HG03460 (cell line): ENCODE measurements at regions not wholly inside any gene's neighbourhood (a gene's known extent, or its start where the extent isn't known, plus 50 kb on each side); places are given as distances from the start of the nearest gene placed in this dataset.
"Not testable (repeated sequence)": the region's sequence is repeated elsewhere in the genome, so short reads cannot be mapped to it uniquely, and the experiment has no call there.

Experiments
- ATAC-seq: cut with Tn5 transposase; IDR thresholded peaks from one replicate; pipeline ENCODE4 v1.9.1; 2021; ENCODE audit not compliant: unreplicated experiment

- ATAC-seq, result no peak
These were observed 159.4 kb upstream of the KBTBD8 start for GRCh38 chr3:66838704-66839103.

GRCh38 chr3:66839508-66839907, 158.6 kb upstream of the KBTBD8 start:
- no peak for ATAC-seq

GRCh38 chr3:66842761-66843464, 155.2 kb upstream of the KBTBD8 start:
- not testable (repeated sequence) for ATAC-seq

- ATAC-seq, result no peak
These were observed 146.1 kb upstream of the KBTBD8 start for GRCh38 chr3:66851894-66852613.

- ATAC-seq, result no peak
These were observed 143.4 kb upstream of the KBTBD8 start for GRCh38 chr3:66854601-66855151.

GRCh38 chr3:66856533-66856932, 141.6 kb upstream of the KBTBD8 start:
- ATAC-seq, result peak; percentile 97

- no peak for ATAC-seq
These were observed 139.3 kb upstream of the KBTBD8 start for GRCh38 chr3:66858656-66859381.

GRCh38 chr3:66860771-66861170, 137.3 kb upstream of the KBTBD8 start:
- ATAC-seq, result no peak

GRCh38 chr3:66863205-66864111, 134.6 kb upstream of the KBTBD8 start:
- ATAC-seq, result no peak

GRCh38 chr3:66884659-66885058, 113.4 kb upstream of the KBTBD8 start:
- ATAC-seq, result no peak

GRCh38 chr3:66885326-66886000, 112.6 kb upstream of the KBTBD8 start:
- no peak for ATAC-seq

- no peak for ATAC-seq
These were observed 108.2 kb upstream of the KBTBD8 start for GRCh38 chr3:66889750-66890494.

GRCh38 chr3:66898155-66898554, 100.0 kb upstream of the KBTBD8 start:
- no peak for ATAC-seq

- ATAC-seq, result no peak
These were observed 93.8 kb upstream of the KBTBD8 start for GRCh38 chr3:66904336-66904735.

GRCh38 chr3:66904831-66905493, 93.1 kb upstream of the KBTBD8 start:
- no peak for ATAC-seq

GRCh38 chr3:66907136-66907535, 91.0 kb upstream of the KBTBD8 start:
- no peak for ATAC-seq

GRCh38 chr3:66910266-66911055, 87.6 kb upstream of the KBTBD8 start:
- ATAC-seq, result no peak

- no peak for ATAC-seq
These were observed 85.8 kb upstream of the KBTBD8 start for GRCh38 chr3:66912306-66912705.
